K562 (cell line): ENCODE measurements at regions not wholly inside any gene's neighbourhood (a gene's known extent, or its start where the extent isn't known, plus 50 kb on each side); places are given as distances from the start of the nearest gene placed in this dataset.

ENCODE experiments used
- ATAC-seq: fragments of 200-7000 bp; cut with Tn5 transposase; 3 replicates; pipeline ENCODE4 v1.9.1; 2020; ENCODE audit warnings: moderate library complexity
- BruUV-seq: library from RNA; stranded (reverse); fragments of 400-500 nt; replicated peaks from 2 replicates; lab custom pipeline; 2021; lab: Mats Ljungman, UMichigan
- CTCF ChIA-PET: fragments of 300-600 bp; formaldehyde crosslinking; extraction: SDS; loops from one replicate; lab custom pipeline; 2021; ENCODE audit warnings: low intra/inter-chr PET ratio; lab: Yijun Ruan, JAX
- POLR2A ChIA-PET: fragments of 300-600, 350-650 bp; sonication (Branson Sonifier 250); formaldehyde crosslinking; extraction: SDS; loops from one replicate; lab custom pipeline; 2021; ENCODE audit warnings: antibody characterized with exemption, inconsistent platforms; lab: Yijun Ruan, JAX
- DNase-seq, 4 experiments: peaks; one replicate each; pipeline versions ENCODE4 v3.0.0 to v3.0.0-alpha.2; 2011 to 2018; ENCODE audit warnings: low spot score in 3 of 4, mixed read lengths in 3 of 4; ENCODE audit errors: extremely low read depth in 1 of 4
- FAIRE-seq: peaks from 2 replicates; lab custom pipeline; 2011; peaks lifted over from hg19 to GRCh38; lab: Jason Lieb, UNC
- H2AFZ ChIP-seq: 2 replicates; pipeline ENCODE4 v1.6.0; 2011; ENCODE audit warnings: low read depth, low read length, control low read depth, inconsistent platforms
- H3K27ac ChIP-seq: fragments of 200-600 bp; 3 replicates; pipeline ENCODE4 v1.8.0; 2011; ENCODE audit warnings: low read depth, mild to moderate bottlenecking, control low read depth, inconsistent platforms, low read length, moderate library complexity, mixed read lengths; ENCODE audit errors: extremely low read depth
- H3K27me3 ChIP-seq, 2 experiments: fragments of 300-600 bp in 1 of 2; 2 replicates in 1 of 2; 3 replicates in 1 of 2; pipeline versions ENCODE4 v1.6.0 to v1.8.0; 2011; ENCODE audit warnings: inconsistent platforms in 2 of 2, low read length in 2 of 2, mild to moderate bottlenecking in 1 of 2, mixed read lengths in 1 of 2, moderate library complexity in 1 of 2; ENCODE audit not compliant: control insufficient read depth in 2 of 2, insufficient read depth in 2 of 2
- H3K36me3 ChIP-seq: fragments of 300-600 bp; 3 replicates; pipeline ENCODE4 v1.8.0; 2011; ENCODE audit warnings: mild to moderate bottlenecking, low read length, inconsistent platforms; ENCODE audit not compliant: control insufficient read depth, insufficient read depth
- H3K4me1 ChIP-seq, 2 experiments: fragments of 200-600 bp in 1 of 2; replicated peaks in 1 of 2; 2 replicates in 1 of 2; 3 replicates in 1 of 2; pipeline versions ENCODE4 v1.5.1 to v1.8.0; 2011; ENCODE audit warnings: inconsistent platforms in 2 of 2, low read length in 2 of 2, mild to moderate bottlenecking in 1 of 2, mixed read lengths in 1 of 2, moderate library complexity in 1 of 2; ENCODE audit not compliant: control insufficient read depth in 2 of 2, insufficient read depth in 2 of 2
- H3K4me2 ChIP-seq: 2 replicates; pipeline ENCODE4 v1.6.1; 2011; ENCODE audit warnings: low read length, control low read depth, inconsistent platforms, mixed read lengths; ENCODE audit not compliant: insufficient read depth
- H3K4me3 ChIP-seq: fragments of 200-600 bp; sonication (generic), shearing (Covaris generic); 2 replicates; pipeline ENCODE4 v1.5.1; 2016; ENCODE audit warnings: control low read depth, inconsistent platforms
- H3K79me2 ChIP-seq: fragments of 200-600 bp; 3 replicates; pipeline ENCODE4 v1.8.0; 2011; ENCODE audit warnings: low read length, inconsistent platforms; ENCODE audit not compliant: control insufficient read depth, insufficient read depth
- H3K9ac ChIP-seq, 2 experiments: 2 replicates each; pipeline versions ENCODE4 v1.6.0 to v1.6.1; 2011; ENCODE audit warnings: low read depth in 2 of 2, low read length in 2 of 2, control low read depth in 1 of 2, inconsistent platforms in 1 of 2, mild to moderate bottlenecking in 1 of 2, mixed read lengths in 1 of 2; ENCODE audit not compliant: insufficient read depth in 1 of 2
- H3K9me1 ChIP-seq: one replicate; pipeline ENCODE4 v1.6.0; 2011; ENCODE audit warnings: inconsistent platforms, mild to moderate bottlenecking, low read length, moderate library complexity; ENCODE audit not compliant: control insufficient read depth, insufficient read depth
- H3K9me3 ChIP-seq: replicated peaks from 2 replicates; pipeline ENCODE4 v1.5.1; 2011; ENCODE audit warnings: low read depth, low read length, inconsistent platforms; ENCODE audit not compliant: control insufficient read depth, insufficient read depth
- H4K20me1 ChIP-seq: replicated peaks from 2 replicates; pipeline ENCODE4 v1.6.1; 2011; ENCODE audit warnings: low read length, inconsistent platforms, mixed read lengths; ENCODE audit not compliant: control insufficient read depth, insufficient read depth
- POU5F1 ChIP-seq: fragments of 150-350 bp; IDR thresholded peaks from 2 replicates; pipeline ENCODE4 v1.6.1; 2014; ENCODE audit warnings: borderline replicate concordance, low read length, low read depth, mild to moderate bottlenecking; ENCODE audit not compliant: partially characterized antibody
- ZBTB26 ChIP-seq: fragments of 450-650 bp; formaldehyde crosslinking; IDR thresholded peaks from 2 replicates; pipeline ENCODE4 v1.4.0; 2022; ENCODE audit warnings: missing genetic modification characterization
- ZHX1 ChIP-seq: fragments of 150-350 bp; conservative IDR thresholded peaks from 2 replicates; pipeline ENCODE4 v1.6.1; 2014; ENCODE audit warnings: low read length
- ZNF316 ChIP-seq: fragments of 450-650 bp; IDR thresholded peaks from 2 replicates; pipeline ENCODE4 v1.6.1; 2016
- ZNF583 ChIP-seq: fragments of 250-450 bp; sonication (Bioruptor Pico); IDR thresholded peaks from 2 replicates; pipeline ENCODE4 v1.4.0; 2020
- WGBS: fragments of 100-300 bp; shearing (Covaris generic); methylation state at CpG from one replicate; pipeline ENCODE4 v1.1.6; 2016; ENCODE audit warnings: low coverage, mixed read lengths; ENCODE audit not compliant: insufficient coverage; ENCODE audit errors: missing lambda C conversion rate; 5-methylcytosine and 5-hydroxymethylcytosine counted together
- in situ Hi-C: fragments of 300-500 bp; cut with MboI; formaldehyde crosslinking; loops from 4 replicates; pipeline ENCODE4 v1.15.0; 2018; ENCODE audit warnings: inconsistent platforms, mixed read lengths
- intact Hi-C: fragments of 100-400 bp; cut with micrococcal nuclease; formaldehyde crosslinking; loops from 2 replicates; pipeline ENCODE4 v1.14.2; 2022

- Histone ChIP-seq H3K27me3 (no peaks in the 10 kb centered on the region), H3K36me3 (no peaks in the 10 kb centered on the region), H4K20me1 (no peaks in the 10 kb centered on the region), H3K27ac (peak overlapping the region; percentile 11; the same call in 1 of the 3 replicates), H3K4me2 (peak overlapping the region; percentile 17; the same call in 1 of the 2 replicates), H3K9me1 (no peaks in the 10 kb centered on the region), H3K79me2 (no peaks in the 10 kb centered on the region), H3K4me3 (no peak overlapping the region), H3K4me1 (peaks cover 36 to 66% of the 10 kb centered on the region in 2 experiments), H3K9ac (peak overlapping the region in 1 of 2 experiments; percentile 17; a peak in 1 of 4 replicates), H2AFZ (peak overlapping the region; percentile 64), H3K9me3 (no peaks in the 10 kb centered on the region)
- ATAC-seq (no peak), FAIRE-seq (no peak), DNase-seq (no peak)
- no TSS peak for BruUV-seq
- CTCF ChIA-PET = interaction anchor here (0.6 kb wide), 1 partner anchor 24 kb away, joined by 3 read pairs; no protein-coding TSS in a partner anchor
- WGBS = 61% methylated on average over 3 of the region's 3 CpGs
- POLR2A ChIA-PET = interaction anchor here (1.3 to 1.9 kb wide), 3 partner anchors 11 to 124 kb away, joined by 4 to 7 read pairs (median 5); partner anchors contain the start of gene MYLIP
- TF ChIP-seq ZHX1 = no peak
- TF ChIP-seq ZNF316 = 0 out of 2 replicates have a peak, but pooled peaks have one; percentile 8
- no peak for TF ChIP-seq POU5F1
- TF ChIP-seq ZBTB26 = 0 out of 2 replicates have a peak, but pooled peaks have one; percentile 19
- 0 out of 2 replicates have a peak, but pooled peaks have one; percentile 45 for TF ChIP-seq ZNF583 (CRISPR knock-in tag)
- intact Hi-C loops (loop anchor here (5.0 kb wide), 1 partner anchor 109 kb away; no protein-coding TSS in a partner anchor), in situ Hi-C loops (no loop called here)
Observed at GRCh38 chr6:16006681-16007080, 122.2 kb upstream of the MYLIP start.
